NT2/D1 (cell line): ENCODE measurements at regions not wholly inside any gene's neighbourhood (a gene's known extent, or its start where the extent isn't known, plus 50 kb on each side); places are given as distances from the start of the nearest gene placed in this dataset.

Experiments used
- SUZ12 ChIP-seq: IDR thresholded peaks from 2 replicates; pipeline ENCODE4 v1.6.1; 2011; ENCODE audit not compliant: insufficient read length, insufficient read depth; ENCODE audit errors: extremely low read depth
- YY1 ChIP-seq: IDR thresholded peaks from 2 replicates; pipeline ENCODE4 v1.6.1; 2011; ENCODE audit not compliant: insufficient read length, insufficient read depth

DNA sequence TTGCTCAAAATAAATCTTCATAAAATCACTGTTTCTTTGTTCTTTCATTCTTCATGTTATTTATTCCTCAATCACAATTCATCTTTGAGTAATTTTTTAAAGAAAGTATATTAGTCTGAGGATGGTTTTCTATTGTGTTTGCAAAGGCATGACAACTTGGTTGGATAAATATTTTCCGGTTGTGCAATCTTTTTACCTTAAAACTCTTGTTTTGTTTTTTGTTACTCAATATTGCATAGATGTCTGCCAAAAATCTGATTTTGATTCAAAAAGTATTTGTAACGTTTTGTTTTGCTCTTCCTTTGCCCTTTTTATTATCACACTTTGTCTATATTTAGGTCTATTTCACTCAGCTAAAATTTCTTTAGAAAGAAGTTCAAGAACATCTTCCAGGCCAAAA is 86.2 kb upstream of the SYT1 start:
- TF ChIP-seq SUZ12: no peak
- TF ChIP-seq YY1: no peak
